Nephron progenitor cell (in vitro differentiated cells): ENCODE measurements at regions not wholly inside any gene's neighbourhood (a gene's known extent, or its start where the extent isn't known, plus 50 kb on each side); places are given as distances from the start of the nearest gene placed in this dataset.

ENCODE experiments used
- DNase-seq: peaks from one replicate; pipeline ENCODE4 v3.0.0; 2021
- H3K27ac Mint-ChIP-seq: 2 replicates; pipeline ENCODE4 v1.8.0; 2021; ENCODE audit warnings: mild to moderate bottlenecking, moderate library complexity, mixed read lengths
- H3K27me3 Mint-ChIP-seq: 2 replicates; pipeline ENCODE4 v1.8.0; 2021; ENCODE audit warnings: mild to moderate bottlenecking, low read depth, mixed read lengths; ENCODE audit not compliant: poor library complexity
- H3K36me3 Mint-ChIP-seq: 2 replicates; pipeline ENCODE4 v1.8.0; 2021; ENCODE audit warnings: low read depth, mixed read lengths
- H3K4me1 Mint-ChIP-seq: 2 replicates; pipeline ENCODE4 v1.8.0; 2021; ENCODE audit warnings: mixed read lengths
- H3K4me3 Mint-ChIP-seq: 2 replicates; pipeline ENCODE4 v1.8.0; 2021; ENCODE audit warnings: mild to moderate bottlenecking, moderate library complexity, mixed read lengths
- H3K9me3 Mint-ChIP-seq: 2 replicates; pipeline ENCODE4 v1.8.0; 2021; ENCODE audit warnings: mild to moderate bottlenecking, moderate library complexity, mixed read lengths
- CTCF ChIP-seq: fragments of 200-600 bp; sonication (generic); IDR thresholded peaks from 2 replicates; pipeline ENCODE4 v1.5.0; 2021; ENCODE audit warnings: antibody characterized with exemption

DNA sequence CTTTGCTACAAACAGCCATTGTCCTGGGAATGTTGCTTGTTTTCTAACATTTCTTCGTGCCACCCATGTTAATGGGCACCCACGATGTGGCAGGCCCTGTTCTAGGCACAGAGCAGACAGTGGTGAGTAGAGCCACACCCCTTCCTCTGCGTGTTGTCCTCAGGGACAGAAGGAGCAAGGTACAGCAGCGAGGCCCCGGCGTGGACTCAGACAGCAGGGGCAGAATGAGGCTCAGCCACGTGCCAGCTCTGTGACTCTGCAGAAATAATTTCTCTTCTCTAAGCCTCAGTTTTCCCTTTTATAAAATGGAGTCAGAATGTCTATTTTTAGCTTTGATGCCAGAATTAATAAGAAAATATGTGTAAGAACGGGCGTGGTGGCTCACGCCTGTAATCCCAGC lies 401.7 kb downstream of the TSN start:
- Mint-ChIP-seq H3K36me3 (no peaks in the 10 kb centered on the region), H3K27ac (no peak overlapping the region), H3K9me3 (no peaks in the 10 kb centered on the region), H3K4me1 (peaks cover 15% of the 10 kb centered on the region), H3K27me3 (peaks cover 8% of the 10 kb centered on the region), H3K4me3 (no peak overlapping the region)
- no peak for DNase-seq
- no peak for TF ChIP-seq CTCF

DNA sequence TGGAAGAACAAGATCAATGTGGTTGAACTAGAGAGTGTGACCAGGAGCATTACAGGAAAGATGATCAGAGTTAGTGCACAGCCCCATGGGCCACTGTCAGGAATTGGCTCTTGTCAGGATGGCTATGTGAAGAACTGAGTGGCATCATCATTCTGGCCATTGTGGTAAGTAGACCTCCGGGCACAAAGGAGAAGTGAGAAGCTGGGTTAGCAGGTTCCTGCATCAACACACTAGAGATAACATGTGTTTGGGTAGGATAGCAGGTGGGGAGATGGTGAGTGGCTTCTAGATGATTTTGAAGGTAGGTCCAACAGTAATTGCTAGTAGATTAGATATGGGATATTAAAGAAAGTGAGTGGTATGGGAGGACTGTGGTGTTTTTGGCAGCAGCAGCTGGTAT lies 408.2 kb downstream of the TSN start:
- DNase-seq: no peak
- Mint-ChIP-seq H3K27me3 (peaks cover 5% of the 10 kb centered on the region), H3K9me3 (no peaks in the 10 kb centered on the region), H3K36me3 (no peaks in the 10 kb centered on the region), H3K4me3 (no peak overlapping the region), H3K4me1 (no peaks in the 10 kb centered on the region), H3K27ac (no peak overlapping the region)
- no peak for TF ChIP-seq CTCF

DNA sequence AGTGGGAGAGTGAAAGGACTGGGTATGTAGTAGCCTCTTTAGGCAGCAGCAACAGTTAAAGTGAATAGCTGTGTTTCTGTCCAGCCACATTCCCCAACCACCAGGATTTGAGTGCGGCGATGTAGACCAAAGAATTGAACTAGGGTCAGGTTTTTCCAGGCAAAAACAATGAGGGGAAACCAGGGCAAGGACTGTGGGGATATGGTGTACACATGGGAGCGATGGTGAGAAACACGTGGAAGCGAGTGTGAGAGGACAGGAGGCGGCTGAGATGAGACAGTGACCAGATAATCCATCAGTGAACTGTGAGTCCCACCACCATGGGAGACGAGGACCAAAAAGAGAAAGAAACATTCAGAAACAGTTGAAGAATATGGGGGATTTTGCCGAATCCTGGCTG lies 409.5 kb downstream of the TSN start:
- Mint-ChIP-seq H3K36me3 (no peaks in the 10 kb centered on the region), H3K4me3 (no peak overlapping the region), H3K9me3 (no peaks in the 10 kb centered on the region), H3K27me3 (peaks cover 5% of the 10 kb centered on the region), H3K27ac (no peak overlapping the region), H3K4me1 (no peaks in the 10 kb centered on the region)
- no peak for TF ChIP-seq CTCF
- no peak for DNase-seq

- H3K4me3 Mint-ChIP-seq: no peak overlapping the region
- no peaks in the 10 kb centered on the region for H3K27me3 Mint-ChIP-seq
- DNase-seq: no peak
- H3K27ac Mint-ChIP-seq: peak overlapping the region; percentile 56
- TF ChIP-seq CTCF: no peak
- H3K36me3 Mint-ChIP-seq: no peaks in the 10 kb centered on the region
- no peaks in the 10 kb centered on the region for H3K9me3 Mint-ChIP-seq
- peaks cover 5% of the 10 kb centered on the region for H3K4me1 Mint-ChIP-seq
Measured at GRCh38 chr2:122166820-122167219, 411.4 kb downstream of the TSN start.

DNA sequence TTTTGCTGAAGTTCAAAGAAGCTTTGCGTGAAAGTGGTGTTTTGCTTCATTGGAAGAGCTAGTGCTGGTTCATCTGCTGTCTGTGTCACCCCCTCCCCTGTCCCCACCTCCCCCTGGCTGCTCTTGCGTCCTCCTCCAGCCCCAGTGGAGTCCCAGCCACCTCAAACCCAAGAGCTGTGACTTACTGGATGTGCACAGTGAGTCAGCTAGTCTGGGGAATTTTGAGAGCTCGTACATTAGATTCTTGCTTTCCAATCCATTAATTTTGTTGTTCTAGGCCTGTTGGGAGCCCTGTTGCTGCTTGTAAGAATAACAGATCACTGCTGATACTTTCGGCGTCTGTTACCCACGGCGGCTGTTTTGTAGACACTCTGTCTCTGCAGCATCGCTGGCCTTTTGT lies 412.1 kb downstream of the TSN start:
- Mint-ChIP-seq H3K27me3 (no peaks in the 10 kb centered on the region), H3K36me3 (no peaks in the 10 kb centered on the region), H3K4me3 (no peak overlapping the region), H3K4me1 (peaks cover 5% of the 10 kb centered on the region), H3K27ac (peak overlapping the region; percentile 50), H3K9me3 (no peaks in the 10 kb centered on the region)
- peak; percentile 10 for DNase-seq
- no peak for TF ChIP-seq CTCF

DNA sequence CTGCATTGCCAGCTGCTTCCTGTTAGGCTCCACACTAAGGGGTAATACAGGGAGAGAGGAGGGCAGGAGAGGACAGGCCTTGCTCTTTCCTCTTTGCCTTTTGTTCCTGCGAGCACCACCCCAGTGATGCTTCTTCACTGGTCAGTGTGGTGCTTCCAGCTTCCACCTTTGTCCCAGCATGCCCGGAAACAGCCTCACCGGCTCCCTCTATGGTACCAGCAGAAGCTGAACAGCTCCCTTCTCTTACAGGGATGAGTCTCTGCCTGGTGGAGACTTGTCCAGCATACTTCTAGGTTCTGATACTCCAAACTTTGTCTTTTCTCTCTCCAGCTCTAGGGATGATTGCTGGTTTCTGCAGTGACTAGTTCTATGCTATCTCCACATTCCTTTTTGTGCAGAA lies 413.3 kb downstream of the TSN start:
- H3K27me3 Mint-ChIP-seq: peaks cover 4% of the 10 kb centered on the region
- no peaks in the 10 kb centered on the region for H3K36me3 Mint-ChIP-seq
- no peak overlapping the region for H3K4me3 Mint-ChIP-seq
- TF ChIP-seq CTCF: no peak
- H3K27ac Mint-ChIP-seq: no peak overlapping the region
- no peak for DNase-seq
- H3K9me3 Mint-ChIP-seq: no peaks in the 10 kb centered on the region
- peaks cover 5% of the 10 kb centered on the region for H3K4me1 Mint-ChIP-seq
